ENCODE measurements at regions not wholly inside any gene's neighbourhood (a gene's known extent, or its start where the extent isn't known, plus 50 kb on each side); places are given as distances from the start of the nearest gene placed in this dataset.
"Not testable (repeated sequence)": the region's sequence is repeated elsewhere in the genome, so short reads cannot be mapped to it uniquely, and the experiment has no call there.

DNA sequence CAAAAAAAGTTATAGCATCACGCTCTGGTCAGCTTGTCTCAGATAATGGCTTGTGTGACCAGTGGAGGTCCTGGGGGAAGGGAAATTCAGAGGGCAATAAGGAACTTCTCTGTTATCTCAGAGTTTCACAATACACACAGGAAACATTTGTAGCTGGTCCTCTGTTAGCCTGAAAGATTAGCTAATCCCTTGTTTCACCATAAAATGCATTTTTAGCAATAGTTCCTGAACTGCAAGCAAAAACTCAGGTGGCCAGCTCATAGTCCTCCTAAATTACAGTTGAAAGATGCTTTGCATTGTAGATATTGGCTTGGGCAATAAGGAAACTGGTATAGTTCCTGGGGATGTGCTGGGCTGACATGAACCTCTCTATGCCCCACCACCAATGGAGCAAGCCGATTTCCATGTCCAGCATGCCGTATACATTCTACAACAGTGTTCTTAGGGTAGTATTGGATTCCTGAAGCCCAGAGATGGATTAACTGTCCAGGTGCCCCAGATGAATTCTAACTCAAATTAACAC lies 141.5 kb upstream of the TBL1XR1 start:
- no peak for DNase-seq

GRCh38 chr3:177339220-177339703 lies 142.0 kb upstream of the TBL1XR1 start:
- not testable (repeated sequence) for DNase-seq

DNA sequence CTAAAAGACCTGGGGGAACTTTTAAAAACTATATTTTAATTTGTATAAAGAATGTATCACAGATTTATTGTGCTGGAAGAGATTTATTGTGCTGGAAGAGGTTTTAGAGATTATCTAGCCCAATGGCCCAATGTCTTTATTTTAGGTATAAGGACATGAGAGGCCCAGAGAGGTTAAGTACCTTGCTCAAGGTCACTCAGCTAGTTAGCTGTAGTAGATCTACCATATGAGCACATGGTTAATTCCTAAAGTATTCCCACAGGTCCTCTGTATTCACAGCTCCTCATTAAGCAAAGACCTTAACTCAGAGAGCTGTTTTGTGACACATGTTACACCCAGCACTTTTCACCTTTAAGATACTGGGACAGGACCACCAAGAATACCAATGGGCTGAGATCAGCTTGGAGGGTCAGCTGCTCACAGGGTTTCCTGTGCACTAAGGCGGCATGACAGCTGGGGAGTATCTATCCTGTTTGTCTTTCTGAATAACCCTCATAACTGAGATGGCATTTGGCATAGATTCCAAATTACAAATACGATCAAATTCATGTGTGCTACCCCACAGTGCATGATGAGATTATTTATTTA lies 143.1 kb upstream of the TBL1XR1 start:
- DNase-seq: no peak

- no peak for DNase-seq
Observed at GRCh38 chr3:177341736-177342419, 144.6 kb upstream of the TBL1XR1 start.

- DNase-seq: no peak
Observed at GRCh38 chr3:177343122-177343625, 145.9 kb upstream of the TBL1XR1 start.

GRCh38 chr3:177345049-177345972 lies 148.0 kb upstream of the TBL1XR1 start:
- DNase-seq: peak; percentile 76

GRCh38 chr3:177345973-177346503 lies 148.8 kb upstream of the TBL1XR1 start:
- DNase-seq: no peak

- DNase-seq: no peak
Observed at GRCh38 chr3:177346878-177347277, 149.6 kb upstream of the TBL1XR1 start.

DNA sequence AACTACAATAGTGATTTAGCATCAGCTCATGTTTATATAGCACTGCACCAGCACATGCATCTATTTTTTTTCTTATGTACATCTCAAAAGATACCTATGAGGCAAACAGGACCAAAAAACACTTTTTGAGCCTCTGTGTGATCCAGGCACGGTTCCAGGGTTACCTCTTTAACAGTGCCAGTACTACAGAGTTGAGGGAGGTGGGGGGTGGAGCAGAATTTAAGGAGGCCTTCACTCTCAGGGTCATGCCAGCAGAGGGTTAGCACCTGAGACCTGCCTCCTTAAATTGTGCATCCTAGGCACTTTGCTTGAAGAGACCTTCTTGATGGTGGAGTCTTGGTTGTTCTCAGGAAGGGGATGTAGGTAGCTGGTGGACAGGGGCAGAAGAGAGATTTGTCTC lies 150.3 kb upstream of the TBL1XR1 start:
- DNase-seq: no peak

DNA sequence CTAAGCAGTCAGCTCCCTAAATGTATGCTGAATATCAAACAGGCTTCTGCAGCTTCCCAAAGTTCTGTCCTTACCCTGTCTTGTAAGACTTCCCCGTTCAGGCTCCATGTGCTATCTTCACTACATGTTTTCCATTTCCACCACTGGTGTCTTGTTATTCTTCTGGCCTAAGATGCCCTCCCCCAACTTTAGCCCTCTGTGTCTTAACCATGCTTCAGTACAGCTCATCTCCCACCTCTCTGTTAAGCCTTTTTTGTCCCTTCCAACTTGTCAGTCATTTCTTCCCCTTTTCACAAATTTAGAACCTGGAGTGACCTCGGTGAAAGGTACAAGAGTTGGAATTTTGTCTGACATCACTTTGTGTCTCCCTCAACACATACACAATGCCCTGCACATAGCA lies 151.7 kb upstream of the TBL1XR1 start:
- DNase-seq: no peak

DNA sequence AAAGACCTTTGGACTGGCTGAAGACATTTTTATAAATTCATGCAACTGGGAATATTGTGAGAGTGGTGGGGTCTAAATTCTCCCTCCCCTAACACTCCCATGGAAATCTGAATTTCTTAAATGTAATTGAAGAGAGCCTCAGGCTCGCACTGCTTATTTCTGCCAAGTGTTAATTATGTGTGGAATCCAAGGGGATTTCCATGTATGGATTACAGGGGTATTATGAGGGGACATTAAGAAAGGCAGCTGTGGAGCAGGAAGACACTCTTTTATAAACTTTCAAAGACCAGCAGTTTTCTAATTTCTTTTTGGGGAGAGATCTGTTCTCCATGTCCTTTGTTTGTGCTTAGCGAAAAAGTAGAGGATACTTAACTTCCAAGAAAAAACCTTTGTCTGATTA lies 152.1 kb upstream of the TBL1XR1 start:
- no peak for DNase-seq

DNA sequence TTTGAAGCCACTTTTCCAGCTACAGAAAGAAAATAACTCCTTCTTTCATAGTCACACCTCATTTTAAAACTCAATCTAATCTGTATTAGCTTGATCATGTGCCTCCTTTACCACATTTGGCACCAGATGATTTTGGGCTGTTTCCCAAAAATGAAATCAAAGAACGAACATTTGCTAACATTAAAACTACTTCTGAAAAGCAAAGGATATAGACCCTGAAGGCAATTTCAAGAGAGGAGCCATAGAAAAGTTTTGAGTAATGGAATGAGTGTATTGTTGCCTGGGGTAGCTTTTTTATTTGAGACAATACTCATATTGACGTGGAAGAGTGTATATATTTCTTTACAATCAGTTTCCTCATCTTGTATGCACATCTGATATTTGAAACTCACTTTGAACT lies 152.8 kb upstream of the TBL1XR1 start:
- no peak for DNase-seq

DNA sequence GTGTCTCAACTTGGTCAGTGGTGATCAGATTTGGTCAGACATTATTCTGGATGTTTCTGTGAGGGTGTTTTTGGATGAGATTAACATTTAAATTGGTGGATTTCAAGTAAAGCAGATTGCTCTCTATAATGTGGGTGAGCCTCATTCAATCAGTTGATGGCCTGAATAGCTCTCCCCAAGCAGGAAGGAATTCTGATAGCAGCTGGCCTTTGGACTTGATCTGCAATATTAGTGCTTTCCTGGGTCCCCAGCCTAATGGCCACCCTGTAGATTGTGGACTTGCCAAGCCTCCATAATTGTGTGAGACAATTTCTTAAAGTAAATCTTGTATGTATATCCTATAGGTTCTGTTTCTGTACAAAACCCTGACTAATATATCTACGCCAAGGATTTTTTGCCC lies 153.9 kb upstream of the TBL1XR1 start:
- no peak for DNase-seq

GRCh38 chr3:177351757-177352158 lies 154.5 kb upstream of the TBL1XR1 start:
- DNase-seq: no peak

GRCh38 chr3:177352424-177352823 lies 155.1 kb upstream of the TBL1XR1 start:
- no peak for DNase-seq

- no peak for DNase-seq
Observed at GRCh38 chr3:177353140-177353539, 155.9 kb upstream of the TBL1XR1 start.

DNA sequence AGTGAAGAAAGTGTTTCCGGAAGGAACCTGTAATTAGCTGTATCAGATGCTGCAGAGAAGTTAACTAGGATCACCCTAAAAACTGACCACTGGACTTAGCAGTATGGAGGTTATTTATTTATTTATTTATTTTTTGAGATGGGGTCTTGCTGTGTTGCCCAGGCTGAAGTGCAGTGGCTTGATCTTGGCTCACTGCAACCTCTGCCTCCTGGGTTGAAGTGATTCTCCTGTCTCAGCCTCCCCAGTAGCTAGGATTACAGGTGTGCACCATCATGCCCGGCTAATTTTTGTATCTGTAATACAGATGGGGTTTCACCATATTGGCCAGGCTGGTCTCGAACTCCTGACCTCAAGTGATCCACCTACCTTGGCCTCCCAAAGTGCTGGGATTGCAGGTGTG lies 156.6 kb upstream of the TBL1XR1 start:
- not testable (repeated sequence) for DNase-seq

DNA sequence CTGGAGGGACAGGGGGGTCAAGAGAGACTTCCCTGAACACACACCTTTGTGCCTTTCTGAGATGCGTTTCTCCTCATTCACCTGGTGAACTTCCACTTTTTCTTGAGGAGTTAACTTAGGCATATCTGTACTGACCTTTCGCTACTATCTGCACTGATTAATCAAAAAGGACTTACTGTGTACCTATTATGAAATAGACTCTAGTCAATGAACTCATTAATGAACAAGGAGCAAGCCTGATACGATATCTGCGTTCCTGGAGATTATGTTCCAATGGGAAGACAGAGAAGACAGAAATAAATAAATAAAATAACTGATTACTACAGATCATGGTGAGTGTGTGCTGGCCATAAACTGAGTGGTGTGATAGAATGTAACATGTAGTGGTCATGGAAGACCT lies 157.2 kb upstream of the TBL1XR1 start:
- no peak for DNase-seq

- no peak for DNase-seq
Observed at GRCh38 chr3:177356113-177356512, 158.8 kb upstream of the TBL1XR1 start.

DNA sequence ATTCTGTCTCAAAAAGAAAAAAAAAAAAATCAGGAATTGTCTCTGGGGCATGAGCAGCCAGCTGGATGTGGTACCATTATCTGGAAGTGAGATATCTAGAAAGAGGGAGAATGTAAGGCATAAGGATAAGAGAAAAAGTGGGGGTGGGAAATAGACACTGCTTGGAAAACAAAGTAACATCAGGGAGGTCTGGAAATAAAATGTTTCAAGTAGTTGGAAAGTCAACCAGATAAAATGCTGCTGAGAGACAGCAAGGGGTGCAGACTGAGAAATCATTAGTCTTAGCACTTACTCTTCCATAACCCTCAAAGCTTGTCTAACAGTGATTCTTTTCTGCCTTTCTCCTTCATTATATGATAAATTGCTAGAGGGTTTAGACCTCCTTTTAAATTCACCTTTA lies 159.7 kb upstream of the TBL1XR1 start:
- DNase-seq: no peak

DNA sequence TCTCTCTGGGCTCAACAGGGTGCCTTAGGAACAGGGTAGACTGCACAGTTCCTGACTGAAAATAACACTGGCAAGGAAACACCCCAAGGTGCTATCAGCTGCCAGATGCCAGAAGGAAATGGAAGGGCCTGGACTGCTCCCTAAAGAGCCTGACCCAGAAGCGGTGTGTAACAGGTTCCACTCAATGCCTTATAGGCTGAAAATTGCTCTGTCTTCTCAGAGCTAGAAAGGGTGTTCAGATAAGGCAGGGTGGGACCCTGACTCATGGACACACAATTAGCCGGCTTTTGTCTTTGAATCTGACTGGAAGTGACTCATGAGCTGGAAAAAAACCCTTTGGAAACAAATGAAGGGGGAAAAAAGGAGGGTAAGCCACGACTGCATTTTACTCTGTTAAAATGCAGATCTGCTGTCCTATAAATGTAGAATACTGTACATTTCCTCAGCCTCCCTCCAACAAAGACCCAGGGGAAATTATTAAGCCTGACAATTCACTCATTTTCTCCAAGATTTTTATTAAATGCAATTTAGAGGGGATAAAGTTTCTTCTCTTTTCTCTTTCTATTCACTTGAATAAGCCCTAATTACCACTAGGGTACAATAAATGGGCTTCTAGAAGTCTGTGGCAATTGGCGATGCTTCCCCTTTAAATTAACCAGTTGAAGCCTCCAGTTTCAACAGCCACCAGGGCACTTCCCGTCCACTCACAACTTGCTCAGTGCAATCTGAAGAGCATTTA lies 160.2 kb upstream of the TBL1XR1 start:
- no peak for DNase-seq

Data from left kidney (tissue), 1 donor.